K562 (cell line): ENCODE measurements at regions not wholly inside any gene's neighbourhood (a gene's known extent, or its start where the extent isn't known, plus 50 kb on each side); places are given as distances from the start of the nearest gene placed in this dataset.

ENCODE experiments used
- ATAC-seq: fragments of 200-7000 bp; cut with Tn5 transposase; 3 replicates; pipeline ENCODE4 v1.9.1; 2020; ENCODE audit warnings: moderate library complexity
- BruUV-seq: library from RNA; stranded (reverse); fragments of 400-500 nt; replicated peaks from 2 replicates; lab custom pipeline; 2021; lab: Mats Ljungman, UMichigan
- CTCF ChIA-PET: fragments of 300-600 bp; formaldehyde crosslinking; extraction: SDS; loops from one replicate; lab custom pipeline; 2021; ENCODE audit warnings: low intra/inter-chr PET ratio; lab: Yijun Ruan, JAX
- POLR2A ChIA-PET: fragments of 300-600, 350-650 bp; sonication (Branson Sonifier 250); formaldehyde crosslinking; extraction: SDS; loops from one replicate; lab custom pipeline; 2021; ENCODE audit warnings: antibody characterized with exemption, inconsistent platforms; lab: Yijun Ruan, JAX
- DNase-seq, 4 experiments: peaks; one replicate each; pipeline versions ENCODE4 v3.0.0 to v3.0.0-alpha.2; 2011 to 2018; ENCODE audit warnings: low spot score in 3 of 4, mixed read lengths in 3 of 4; ENCODE audit errors: extremely low read depth in 1 of 4
- FAIRE-seq: peaks from 2 replicates; lab custom pipeline; 2011; peaks lifted over from hg19 to GRCh38; lab: Jason Lieb, UNC
- H2AFZ ChIP-seq: 2 replicates; pipeline ENCODE4 v1.6.0; 2011; ENCODE audit warnings: low read depth, low read length, control low read depth, inconsistent platforms
- H3K27ac ChIP-seq: fragments of 200-600 bp; 3 replicates; pipeline ENCODE4 v1.8.0; 2011; ENCODE audit warnings: low read depth, mild to moderate bottlenecking, control low read depth, inconsistent platforms, low read length, moderate library complexity, mixed read lengths; ENCODE audit errors: extremely low read depth
- H3K27me3 ChIP-seq, 2 experiments: fragments of 300-600 bp in 1 of 2; 2 replicates in 1 of 2; 3 replicates in 1 of 2; pipeline versions ENCODE4 v1.6.0 to v1.8.0; 2011; ENCODE audit warnings: inconsistent platforms in 2 of 2, low read length in 2 of 2, mild to moderate bottlenecking in 1 of 2, mixed read lengths in 1 of 2, moderate library complexity in 1 of 2; ENCODE audit not compliant: control insufficient read depth in 2 of 2, insufficient read depth in 2 of 2
- H3K36me3 ChIP-seq: fragments of 300-600 bp; 3 replicates; pipeline ENCODE4 v1.8.0; 2011; ENCODE audit warnings: mild to moderate bottlenecking, low read length, inconsistent platforms; ENCODE audit not compliant: control insufficient read depth, insufficient read depth
- H3K4me1 ChIP-seq, 2 experiments: fragments of 200-600 bp in 1 of 2; replicated peaks in 1 of 2; 2 replicates in 1 of 2; 3 replicates in 1 of 2; pipeline versions ENCODE4 v1.5.1 to v1.8.0; 2011; ENCODE audit warnings: inconsistent platforms in 2 of 2, low read length in 2 of 2, mild to moderate bottlenecking in 1 of 2, mixed read lengths in 1 of 2, moderate library complexity in 1 of 2; ENCODE audit not compliant: control insufficient read depth in 2 of 2, insufficient read depth in 2 of 2
- H3K4me2 ChIP-seq: 2 replicates; pipeline ENCODE4 v1.6.1; 2011; ENCODE audit warnings: low read length, control low read depth, inconsistent platforms, mixed read lengths; ENCODE audit not compliant: insufficient read depth
- H3K4me3 ChIP-seq: fragments of 200-600 bp; sonication (generic), shearing (Covaris generic); 2 replicates; pipeline ENCODE4 v1.5.1; 2016; ENCODE audit warnings: control low read depth, inconsistent platforms
- H3K79me2 ChIP-seq: fragments of 200-600 bp; 3 replicates; pipeline ENCODE4 v1.8.0; 2011; ENCODE audit warnings: low read length, inconsistent platforms; ENCODE audit not compliant: control insufficient read depth, insufficient read depth
- H3K9ac ChIP-seq, 2 experiments: 2 replicates each; pipeline versions ENCODE4 v1.6.0 to v1.6.1; 2011; ENCODE audit warnings: low read depth in 2 of 2, low read length in 2 of 2, control low read depth in 1 of 2, inconsistent platforms in 1 of 2, mild to moderate bottlenecking in 1 of 2, mixed read lengths in 1 of 2; ENCODE audit not compliant: insufficient read depth in 1 of 2
- H3K9me1 ChIP-seq: one replicate; pipeline ENCODE4 v1.6.0; 2011; ENCODE audit warnings: inconsistent platforms, mild to moderate bottlenecking, low read length, moderate library complexity; ENCODE audit not compliant: control insufficient read depth, insufficient read depth
- H3K9me3 ChIP-seq: replicated peaks from 2 replicates; pipeline ENCODE4 v1.5.1; 2011; ENCODE audit warnings: low read depth, low read length, inconsistent platforms; ENCODE audit not compliant: control insufficient read depth, insufficient read depth
- H4K20me1 ChIP-seq: replicated peaks from 2 replicates; pipeline ENCODE4 v1.6.1; 2011; ENCODE audit warnings: low read length, inconsistent platforms, mixed read lengths; ENCODE audit not compliant: control insufficient read depth, insufficient read depth
- CHD4 ChIP-seq: fragments of 200-600 bp; sonication (generic); IDR thresholded peaks from 3 replicates; pipeline ENCODE4 v1.6.1; 2012; ENCODE audit warnings: low read depth, mild to moderate bottlenecking, mixed read lengths, low read length, inconsistent platforms; ENCODE audit not compliant: insufficient read depth, insufficient replicate concordance, poor library complexity, severe bottlenecking
- FOXA3 ChIP-seq, 2 experiments: fragments of 450-650 bp in 1 of 2; sonication (generic) in 1 of 2; formaldehyde crosslinking; IDR thresholded peaks in 1 of 2; conservative IDR thresholded peaks in 1 of 2; 2 replicates each; pipeline versions ENCODE4 v1.4.0 to v1.8.0; 2020 to 2022; ENCODE audit warnings: mild to moderate bottlenecking in 2 of 2, missing genetic modification reagents in 1 of 2
- FOXM1 ChIP-seq, 2 experiments: fragments of 450-650 bp in 1 of 2; sonication (generic) in 1 of 2; formaldehyde crosslinking in 1 of 2; IDR thresholded peaks; 2 replicates each; pipeline versions ENCODE4 v1.6.1 to v1.9.0; 2017 to 2022; ENCODE audit warnings: low read depth in 2 of 2, mild to moderate bottlenecking in 2 of 2, missing genetic modification reagents in 1 of 2, moderate library complexity in 1 of 2
- HMG20A ChIP-seq: fragments of 450-650 bp; formaldehyde crosslinking; conservative IDR thresholded peaks from 2 replicates; pipeline ENCODE4 v1.4.0; 2020; ENCODE audit warnings: mild to moderate bottlenecking, mixed read lengths
- KDM2B ChIP-seq: fragments of 250-450 bp; sonication (Bioruptor Pico); IDR thresholded peaks from 2 replicates; pipeline ENCODE4 v1.8.0; 2021; ENCODE audit warnings: mild to moderate bottlenecking, moderate library complexity
- NCOA1 ChIP-seq: fragments of 450-650 bp; IDR thresholded peaks from 2 replicates; pipeline ENCODE4 v1.6.1; 2016; ENCODE audit warnings: low read depth
- SMARCC2 ChIP-seq: fragments of 450-650 bp; IDR thresholded peaks from 2 replicates; pipeline ENCODE4 v1.6.1; 2017; ENCODE audit warnings: antibody characterized with exemption, moderate library complexity, mild to moderate bottlenecking, low read depth
- SRSF1 ChIP-seq: fragments of 200-400 bp; formaldehyde crosslinking; IDR thresholded peaks from 2 replicates; pipeline ENCODE4 v1.6.1; 2017; ENCODE audit warnings: mild to moderate bottlenecking, low read depth, low read length, moderate library complexity
- TCF3 ChIP-seq: sonication (generic); formaldehyde crosslinking; IDR thresholded peaks from 2 replicates; pipeline ENCODE4 v1.4.0; 2020; ENCODE audit warnings: mild to moderate bottlenecking, missing genetic modification reagents
- ZKSCAN8 ChIP-seq: fragments of 200-800 bp; sonication (Bioruptor generic); IDR thresholded peaks from 2 replicates; pipeline ENCODE4 v1.6.1; 2016; ENCODE audit warnings: missing genetic modification characterization, missing compliant biosample characterization
- ZNF354B ChIP-seq: fragments of 250-450 bp; sonication (Bioruptor Pico); IDR thresholded peaks from 2 replicates; pipeline ENCODE4 v1.4.0; 2020
- WGBS: fragments of 100-300 bp; shearing (Covaris generic); methylation state at CpG from one replicate; pipeline ENCODE4 v1.1.6; 2016; ENCODE audit warnings: low coverage, mixed read lengths; ENCODE audit not compliant: insufficient coverage; ENCODE audit errors: missing lambda C conversion rate; 5-methylcytosine and 5-hydroxymethylcytosine counted together
- in situ Hi-C: fragments of 300-500 bp; cut with MboI; formaldehyde crosslinking; loops from 4 replicates; pipeline ENCODE4 v1.15.0; 2018; ENCODE audit warnings: inconsistent platforms, mixed read lengths
- intact Hi-C: fragments of 100-400 bp; cut with micrococcal nuclease; formaldehyde crosslinking; loops from 2 replicates; pipeline ENCODE4 v1.14.2; 2022

DNA sequence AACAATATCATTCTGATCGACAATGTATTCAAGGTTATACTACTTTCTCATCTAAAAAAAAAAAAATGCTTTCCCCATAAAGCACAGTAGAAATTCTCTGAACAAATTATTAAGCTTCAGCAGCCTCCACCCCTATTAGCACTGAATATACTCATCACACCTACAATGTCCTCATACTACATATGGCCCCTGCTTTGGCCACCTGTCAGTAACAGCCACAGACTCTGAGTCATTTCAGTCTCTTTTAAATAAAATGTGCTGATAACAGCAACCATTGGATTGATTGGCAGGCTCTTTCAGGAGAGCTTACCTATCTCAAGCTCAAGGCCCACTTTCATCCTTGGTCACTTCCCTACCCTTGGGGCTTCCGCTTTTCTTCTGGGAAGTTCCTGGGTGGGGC, 236.7 kb downstream of the TMX3 start:
- ATAC-seq (no peak), FAIRE-seq (no peak), DNase-seq (no peak)
- Histone ChIP-seq H3K4me3 (no peak overlapping the region), H4K20me1 (no peaks in the 10 kb centered on the region), H2AFZ (no peak overlapping the region), H3K36me3 (no peaks in the 10 kb centered on the region), H3K9ac (no peak overlapping the region), H3K4me2 (no peak overlapping the region), H3K27me3 (no peaks in the 10 kb centered on the region), H3K9me1 (no peaks in the 10 kb centered on the region), H3K27ac (no peak overlapping the region), H3K79me2 (no peaks in the 10 kb centered on the region), H3K4me1 (no peaks in the 10 kb centered on the region), H3K9me3 (no peaks in the 10 kb centered on the region)
- TF ChIP-seq NCOA1 (no peak), SMARCC2 (no peak), FOXM1 (IDR thresholded peaks at IDR 0.05; ENCODE audit: low read depth) (no peak), FOXM1 (CRISPR knock-in tag; IDR thresholded peaks at IDR 0.05; ENCODE audit: low read depth) (no peak), CHD4 (no peak), FOXA3 (CRISPR knock-in tag; conservative IDR thresholded peaks at IDR 0.05 in 1 of 2, IDR thresholded peaks at IDR 0.05 in 1 of 2) (no peak), SRSF1 (no peak), HMG20A (no peak), ZKSCAN8 (no peak), ZNF354B (CRISPR knock-in tag) (no peak), KDM2B (CRISPR knock-in tag) (no peak), TCF3 (CRISPR knock-in tag) (no peak)
- in situ Hi-C loops, result no loop called here
- 0% methylated on average over 1 of the region's 2 CpGs for WGBS
- POLR2A ChIA-PET, result no interaction called here
- no TSS peak for BruUV-seq
- intact Hi-C loops, result no loop called here
- CTCF ChIA-PET, result no interaction called here
